T-cell (primary cell): ENCODE measurements at regions not wholly inside any gene's neighbourhood (a gene's known extent, or its start where the extent isn't known, plus 50 kb on each side); places are given as distances from the start of the nearest gene placed in this dataset.

ENCODE experiments used
- ATAC-seq, 4 experiments: fragments of 200-7000 bp in 3 of 4; fragments of 150-1000 bp in 1 of 4; cut with Tn5 transposase; replicated peaks in 1 of 4; 1 replicate in 3 of 4; 2 replicates in 1 of 4; pipeline ENCODE4 v1.10.0; 2021; ENCODE audit warnings: moderate library complexity in 3 of 4, mild to moderate bottlenecking in 2 of 4, moderate number of reproducible peaks in 1 of 4
- CTCF ChIA-PET, 2 donors: fragments of 300-600 bp; sonication (Branson Sonifier 250); formaldehyde crosslinking; loops; one replicate each; lab custom pipeline; 2022; ENCODE audit warnings: antibody characterized with exemption in 2 of 2; lab: Charles Lee
- POLR2A ChIA-PET, 2 donors: fragments of 300-600 bp; sonication (Branson Sonifier 250); formaldehyde crosslinking; loops; one replicate each; lab custom pipeline; 2022; ENCODE audit warnings: antibody characterized with exemption in 2 of 2; lab: Charles Lee
- DNase-seq, 35 experiments: peaks; one replicate each; pipeline versions ENCODE4 v3.0.0 to v3.0.0-alpha.2; 2013 to 2023
- H3K27ac ChIP-seq: one replicate; pipeline ENCODE4 v1.5.1; 2013; ENCODE audit warnings: low read length
- H3K27me3 ChIP-seq, 2 experiments: replicated peaks in 1 of 2; 1 replicate in 1 of 2; 2 replicates in 1 of 2; pipeline versions ENCODE4 v1.6.1 to v1.7.0; 2013; ENCODE audit warnings: low read length in 1 of 2, mixed read lengths in 1 of 2; ENCODE audit not compliant: control insufficient read depth in 2 of 2, insufficient read depth in 2 of 2; ENCODE audit errors: extremely low read depth in 1 of 2
- H3K36me3 ChIP-seq, 2 donors: 1 replicate in 1 of 2; 2 replicates in 1 of 2; pipeline versions ENCODE4 v1.6.1 to v1.7.0; 2013; ENCODE audit warnings: low read length in 1 of 2; ENCODE audit not compliant: control insufficient read depth in 2 of 2, insufficient read depth in 1 of 2; ENCODE audit errors: extremely low read depth in 1 of 2
- H3K4me1 ChIP-seq, 2 experiments: 1 replicate in 1 of 2; 2 replicates in 1 of 2; pipeline versions ENCODE4 v1.6.1 to v1.7.0; 2013; ENCODE audit warnings: low read length in 2 of 2, mixed read lengths in 1 of 2; ENCODE audit not compliant: insufficient read depth in 2 of 2, control insufficient read depth in 1 of 2; ENCODE audit errors: extremely low read depth in 1 of 2
- H3K4me3 ChIP-seq, 2 donors: 1 replicate in 1 of 2; 2 replicates in 1 of 2; pipeline versions ENCODE4 v1.5.1 to v1.7.0; 2013; ENCODE audit warnings: mild to moderate bottlenecking in 2 of 2, low read length in 1 of 2, moderate library complexity in 1 of 2; ENCODE audit not compliant: control insufficient read depth in 1 of 2; ENCODE audit errors: extremely low read depth in 1 of 2
- H3K9me3 ChIP-seq: 2 replicates; pipeline ENCODE4 v1.7.0; 2013
- H3K27ac Mint-ChIP-seq, 2 donors: one replicate each; pipeline ENCODE4 v1.8.0; 2020 to 2021; ENCODE audit warnings: mild to moderate bottlenecking in 2 of 2, mixed read lengths in 2 of 2
- H3K27me3 Mint-ChIP-seq, 2 donors: one replicate each; pipeline ENCODE4 v1.8.0; 2021 to 2022; ENCODE audit warnings: mixed read lengths in 2 of 2
- H3K36me3 Mint-ChIP-seq: one replicate; pipeline ENCODE4 v1.8.0; 2021; ENCODE audit warnings: mixed read lengths
- H3K4me1 Mint-ChIP-seq, 3 donors: one replicate each; pipeline ENCODE4 v1.8.0; 2020 to 2022; ENCODE audit warnings: mixed read lengths in 3 of 3, mild to moderate bottlenecking in 1 of 3
- H3K4me3 Mint-ChIP-seq, 3 donors: one replicate each; pipeline ENCODE4 v1.8.0; 2020 to 2022; ENCODE audit warnings: mild to moderate bottlenecking in 3 of 3, mixed read lengths in 3 of 3, moderate library complexity in 3 of 3
- H3K9me3 Mint-ChIP-seq, 3 donors: one replicate each; pipeline ENCODE4 v1.8.0; 2020 to 2022; ENCODE audit warnings: mixed read lengths in 3 of 3
- WGBS: methylation state at CpG from one replicate; pipeline ENCODE4 v1.1.5; 2013; ENCODE audit warnings: missing lambda C conversion rate; ENCODE audit not compliant: insufficient coverage; 5-methylcytosine and 5-hydroxymethylcytosine counted together

GRCh38 chr12:105423237-105423636 is 92.7 kb downstream of the C12orf75 start:
- H3K27me3 ChIP-seq: peaks cover 0 to 3% of the 10 kb centered on the region in 2 experiments
- peaks cover 3 to 5% of the 10 kb centered on the region in 2 donors for H3K27me3 Mint-ChIP-seq
- DNase-seq (no peak), ATAC-seq (no peak)
- no peak overlapping the region for H3K4me3 Mint-ChIP-seq
- no peak overlapping the region for H3K4me3 ChIP-seq
- H3K4me1 Mint-ChIP-seq: no peaks in the 10 kb centered on the region
- H3K27ac ChIP-seq: no peak overlapping the region
- H3K36me3 Mint-ChIP-seq: no peaks in the 10 kb centered on the region
- no peak overlapping the region for H3K27ac Mint-ChIP-seq
- H3K36me3 ChIP-seq: no peaks in the 10 kb centered on the region
- no peaks in the 10 kb centered on the region for H3K9me3 ChIP-seq
- CTCF ChIA-PET: no interaction called here
- POLR2A ChIA-PET: no interaction called here
- H3K4me1 ChIP-seq: no peaks in the 10 kb centered on the region
- no peaks in the 10 kb centered on the region for H3K9me3 Mint-ChIP-seq

DNA sequence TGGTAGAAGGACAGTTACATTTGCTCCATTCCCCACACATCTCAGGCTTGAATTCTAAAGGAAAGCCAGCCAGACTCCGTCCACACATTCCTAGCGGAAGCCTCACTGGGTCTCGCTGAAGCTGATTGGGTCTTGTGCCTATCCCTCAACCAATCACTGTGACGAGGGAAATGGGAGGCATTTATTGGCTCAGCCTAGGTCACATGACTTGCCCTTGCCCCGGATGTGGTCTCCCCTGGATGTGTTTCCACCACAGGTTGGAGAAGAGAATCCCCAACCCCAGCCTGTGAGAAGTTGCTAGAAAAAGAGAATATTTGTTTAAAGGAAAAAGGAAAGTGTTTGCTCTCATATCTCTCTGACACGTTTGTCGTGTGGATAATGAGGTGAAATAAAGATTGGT is 93.4 kb downstream of the C12orf75 start:
- no peak overlapping the region for H3K27ac Mint-ChIP-seq
- Histone ChIP-seq H3K27ac (no peak overlapping the region), H3K27me3 (peaks cover 0 to 3% of the 10 kb centered on the region in 2 experiments), H3K4me1 (no peaks in the 10 kb centered on the region), H3K4me3 (no peak overlapping the region), H3K36me3 (no peaks in the 10 kb centered on the region), H3K9me3 (no peaks in the 10 kb centered on the region)
- H3K4me3 Mint-ChIP-seq: no peak overlapping the region
- H3K27me3 Mint-ChIP-seq: peaks cover 8% of the 10 kb centered on the region in 2 donors
- ChIA-PET POLR2A (no interaction called here), CTCF (no interaction called here)
- H3K4me1 Mint-ChIP-seq: no peaks in the 10 kb centered on the region
- ATAC-seq (no peak), DNase-seq (no peak)
- 90% methylated on average over 4 of the region's 7 CpGs for WGBS
- no peaks in the 10 kb centered on the region for H3K36me3 Mint-ChIP-seq
- no peaks in the 10 kb centered on the region for H3K9me3 Mint-ChIP-seq

DNA sequence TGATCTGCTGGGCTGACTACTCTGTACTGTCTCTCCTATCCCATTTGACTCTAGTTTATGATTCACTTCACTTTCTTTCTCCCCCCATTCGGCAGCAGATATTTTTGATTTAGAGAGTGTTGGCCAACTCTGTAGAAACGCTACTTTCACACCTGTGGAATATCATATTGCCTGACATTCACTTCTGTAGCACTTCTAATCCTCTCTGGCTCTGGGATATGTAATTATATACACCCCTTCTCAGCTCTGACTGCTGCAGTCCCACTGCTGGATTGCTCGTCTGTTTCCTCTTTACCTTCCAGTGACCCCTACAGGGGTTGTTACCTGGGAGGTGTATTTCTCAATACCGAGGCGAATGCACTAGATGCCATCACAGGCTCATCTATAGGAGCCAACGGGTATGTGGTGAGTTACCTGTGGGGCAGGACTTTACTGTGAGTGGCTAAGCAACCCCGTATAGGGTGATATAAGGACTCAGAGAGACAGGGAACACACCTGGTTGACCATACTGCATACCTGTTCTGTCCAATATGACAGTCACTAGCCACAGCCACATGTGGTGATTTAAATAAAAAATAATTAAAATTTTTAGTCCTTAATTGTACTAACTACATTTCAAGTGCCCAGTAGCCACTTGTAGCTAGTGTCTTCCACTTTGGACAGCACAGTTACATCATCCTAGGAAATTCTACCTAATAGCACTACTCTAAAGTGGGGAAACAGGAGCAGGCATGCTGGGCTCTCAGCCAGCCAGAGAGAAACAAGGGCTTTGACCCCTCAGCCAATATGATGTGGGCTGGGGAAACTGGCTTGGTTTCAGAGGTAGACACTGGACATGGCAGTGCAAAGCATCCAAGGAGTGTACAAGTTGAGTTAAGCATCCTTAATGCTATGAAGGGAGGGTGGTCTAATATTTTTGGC is 95.0 kb downstream of the C12orf75 start:
- ATAC-seq (no peak), DNase-seq (no peak)
- H3K9me3 ChIP-seq: no peaks in the 10 kb centered on the region
- no peak overlapping the region for H3K27ac Mint-ChIP-seq
- H3K27me3 Mint-ChIP-seq: peaks cover 10% of the 10 kb centered on the region in 2 donors
- no peak overlapping the region for H3K27ac ChIP-seq
- POLR2A ChIA-PET: interaction anchor here in 1 of 2 donors (0.6 kb wide), 1 partner anchor 19 kb away, joined by 7 read pairs; no protein-coding TSS in a partner anchor
- no peaks in the 10 kb centered on the region for H3K36me3 ChIP-seq
- 60% methylated on average over 1 of the region's 7 CpGs for WGBS
- H3K4me1 ChIP-seq: no peaks in the 10 kb centered on the region
- H3K4me3 ChIP-seq: no peak overlapping the region
- H3K9me3 Mint-ChIP-seq: no peaks in the 10 kb centered on the region
- no peaks in the 10 kb centered on the region for H3K36me3 Mint-ChIP-seq
- H3K4me1 Mint-ChIP-seq: no peaks in the 10 kb centered on the region
- H3K27me3 ChIP-seq: peaks cover 0 to 3% of the 10 kb centered on the region in 2 experiments
- CTCF ChIA-PET: interaction anchor here in 1 of 2 donors (0.6 kb wide), 1 partner anchor 484 kb away, joined by 3 read pairs; no protein-coding TSS in a partner anchor
- no peak overlapping the region for H3K4me3 Mint-ChIP-seq

- no peaks in the 10 kb centered on the region for H3K36me3 ChIP-seq
- H3K27ac ChIP-seq: no peak overlapping the region
- Mint-ChIP-seq H3K27me3 (peaks cover 10% of the 10 kb centered on the region in 2 donors), H3K27ac (no peak overlapping the region), H3K36me3 (no peaks in the 10 kb centered on the region), H3K4me3 (no peak overlapping the region), H3K9me3 (no peaks in the 10 kb centered on the region), H3K4me1 (no peaks in the 10 kb centered on the region)
- CTCF ChIA-PET: interaction anchor here in 1 of 2 donors (0.5 kb wide), 1 partner anchor 1270 kb away, joined by 3 read pairs; no protein-coding TSS in a partner anchor
- ATAC-seq (no peak), DNase-seq (no peak)
- WGBS: no CpG with 5 or more reads among the region's 3 CpGs
- H3K9me3 ChIP-seq: no peaks in the 10 kb centered on the region
- H3K4me1 ChIP-seq: no peaks in the 10 kb centered on the region
- no peak overlapping the region for H3K4me3 ChIP-seq
- POLR2A ChIA-PET: no interaction called here
- peaks cover 0 to 3% of the 10 kb centered on the region in 2 experiments for H3K27me3 ChIP-seq
Measured at GRCh38 chr12:105426766-105427165, 96.3 kb downstream of the C12orf75 start.

GRCh38 chr12:105427883-105428282 is 97.4 kb downstream of the C12orf75 start:
- H3K27ac ChIP-seq: no peak overlapping the region
- H3K4me1 Mint-ChIP-seq: no peaks in the 10 kb centered on the region
- POLR2A ChIA-PET: no interaction called here
- H3K9me3 ChIP-seq: no peaks in the 10 kb centered on the region
- no peaks in the 10 kb centered on the region for H3K4me1 ChIP-seq
- H3K36me3 Mint-ChIP-seq: no peaks in the 10 kb centered on the region
- H3K27me3 Mint-ChIP-seq: peaks cover 10% of the 10 kb centered on the region in 2 donors
- no peak overlapping the region for H3K4me3 Mint-ChIP-seq
- no peaks in the 10 kb centered on the region for H3K36me3 ChIP-seq
- CTCF ChIA-PET: no interaction called here
- H3K9me3 Mint-ChIP-seq: no peaks in the 10 kb centered on the region
- no peak for ATAC-seq
- H3K27me3 ChIP-seq: peaks cover 0 to 3% of the 10 kb centered on the region in 2 experiments
- peak in 1 of 35 experiments; percentile 4 for DNase-seq
- no peak overlapping the region for H3K27ac Mint-ChIP-seq
- no peak overlapping the region for H3K4me3 ChIP-seq

DNA sequence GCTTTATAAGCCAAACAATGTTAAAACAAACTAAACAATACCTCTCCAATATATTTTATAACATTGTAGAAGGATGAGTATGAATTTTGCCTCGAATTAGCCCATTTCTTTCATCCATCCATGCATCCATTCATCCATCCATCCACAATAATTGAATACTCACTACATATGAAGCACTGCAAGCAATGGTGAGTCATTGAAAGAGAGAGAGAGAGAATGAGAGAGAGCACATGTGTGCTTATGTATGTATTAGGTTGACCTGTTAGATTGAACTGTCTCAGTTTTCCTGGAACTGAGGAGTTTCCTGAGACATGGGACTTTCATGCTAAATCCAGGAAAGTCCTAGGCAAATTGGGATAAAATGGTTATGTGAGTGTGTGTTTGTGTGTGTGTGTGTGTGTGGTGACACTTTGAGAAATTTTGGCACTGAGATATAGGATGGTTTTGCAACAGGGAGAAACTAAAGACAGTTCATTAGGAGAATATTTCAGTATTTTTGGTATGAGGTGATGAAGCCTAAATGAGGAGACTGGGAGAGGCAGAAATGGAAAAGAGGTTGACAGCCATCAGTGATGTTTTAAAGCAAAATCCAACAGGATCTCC is 98.4 kb downstream of the C12orf75 start:
- Mint-ChIP-seq H3K27ac (no peak overlapping the region), H3K4me1 (no peaks in the 10 kb centered on the region), H3K4me3 (no peak overlapping the region), H3K27me3 (peaks cover 12 to 17% of the 10 kb centered on the region in 2 donors), H3K9me3 (no peaks in the 10 kb centered on the region), H3K36me3 (no peaks in the 10 kb centered on the region)
- ATAC-seq: no peak
- H3K4me3 ChIP-seq: no peak overlapping the region
- WGBS: no CpG with 5 or more reads among the region's 1 CpG
- peaks cover 0 to 3% of the 10 kb centered on the region in 2 experiments for H3K27me3 ChIP-seq
- H3K36me3 ChIP-seq: no peaks in the 10 kb centered on the region
- DNase-seq: no peak
- no peak overlapping the region for H3K27ac ChIP-seq
- ChIA-PET CTCF (no interaction called here), POLR2A (no interaction called here)
- no peaks in the 10 kb centered on the region for H3K9me3 ChIP-seq
- H3K4me1 ChIP-seq: no peaks in the 10 kb centered on the region
